H9 (cell line): ENCODE measurements at regions not wholly inside any gene's neighbourhood (a gene's known extent, or its start where the extent isn't known, plus 50 kb on each side); places are given as distances from the start of the nearest gene placed in this dataset.
"Not testable (repeated sequence)": the region's sequence is repeated elsewhere in the genome, so short reads cannot be mapped to it uniquely, and the experiment has no call there.

ENCODE experiments used
- DNase-seq: peaks from one replicate; pipeline ENCODE4 v3.0.0-alpha.2; 2017
- H2AFZ ChIP-seq: one replicate; pipeline ENCODE4 v1.6.1; 2013; ENCODE audit warnings: mild to moderate bottlenecking, low read length, control low read depth, moderate library complexity
- H2AK5ac ChIP-seq: 2 replicates; pipeline ENCODE4 v1.6.1; 2013; ENCODE audit warnings: low read length, control low read depth, mixed read lengths; ENCODE audit not compliant: insufficient read length
- H2BK120ac ChIP-seq: one replicate; pipeline ENCODE4 v1.6.1; 2013; ENCODE audit warnings: low read depth, mild to moderate bottlenecking, low read length, control low read depth, inconsistent platforms; ENCODE audit not compliant: poor library complexity, severe bottlenecking
- H2BK12ac ChIP-seq: 2 replicates; pipeline ENCODE4 v1.6.1; 2013; ENCODE audit warnings: low read length, control low read depth, mixed read lengths, low read depth; ENCODE audit not compliant: insufficient read length
- H2BK15ac ChIP-seq: 2 replicates; pipeline ENCODE4 v1.6.1; 2013; ENCODE audit warnings: low read depth, low read length, control low read depth
- H2BK20ac ChIP-seq: one replicate; pipeline ENCODE4 v1.6.1; 2013; ENCODE audit warnings: low read depth, mild to moderate bottlenecking, low read length, control low read depth, inconsistent platforms; ENCODE audit not compliant: poor library complexity, severe bottlenecking
- H2BK5ac ChIP-seq: 2 replicates; pipeline ENCODE4 v1.6.1; 2013; ENCODE audit warnings: low read length, control low read depth, mixed read lengths; ENCODE audit not compliant: insufficient read length
- H3K14ac ChIP-seq: 2 replicates; pipeline ENCODE4 v1.6.1; 2013; ENCODE audit warnings: low read length, control low read depth; ENCODE audit not compliant: insufficient read depth
- H3K18ac ChIP-seq: 2 replicates; pipeline ENCODE4 v1.6.1; 2013; ENCODE audit warnings: low read depth, mild to moderate bottlenecking, mixed read lengths, low read length, control low read depth; ENCODE audit not compliant: insufficient read length
- H3K23ac ChIP-seq: 2 replicates; pipeline ENCODE4 v1.6.1; 2013; ENCODE audit warnings: low read length, control low read depth, mixed read lengths, low read depth; ENCODE audit not compliant: insufficient read length
- H3K23me2 ChIP-seq: 2 replicates; pipeline ENCODE4 v1.6.1; 2013; ENCODE audit warnings: low read depth, mild to moderate bottlenecking, mixed read lengths, low read length, control low read depth; ENCODE audit not compliant: insufficient read length, poor library complexity, severe bottlenecking
- H3K27ac ChIP-seq: 2 replicates; pipeline ENCODE4 v1.5.1; 2013; ENCODE audit warnings: low read length, control low read depth, mixed read lengths, low read depth; ENCODE audit not compliant: insufficient read length
- H3K27me3 ChIP-seq: 2 replicates; pipeline ENCODE4 v1.6.1; 2013; ENCODE audit warnings: low read length, control low read depth, inconsistent platforms; ENCODE audit not compliant: insufficient read depth
- H3K4ac ChIP-seq: 2 replicates; pipeline ENCODE4 v1.6.1; 2013; ENCODE audit warnings: low read depth, mild to moderate bottlenecking, control low read depth, inconsistent platforms, low read length, moderate library complexity
- H3K4me1 ChIP-seq: 2 replicates; pipeline ENCODE4 v1.6.1; 2013; ENCODE audit warnings: low read length, control low read depth, inconsistent platforms; ENCODE audit not compliant: insufficient read depth
- H3K4me2 ChIP-seq: 2 replicates; pipeline ENCODE4 v1.6.1; 2013; ENCODE audit warnings: low read length, control low read depth, mixed read lengths; ENCODE audit not compliant: insufficient read length, insufficient read depth
- H3K56ac ChIP-seq: 2 replicates; pipeline ENCODE4 v1.6.1; 2013; ENCODE audit warnings: low read depth, mild to moderate bottlenecking, mixed read lengths, low read length, control low read depth; ENCODE audit not compliant: insufficient read length
- H3K79me1 ChIP-seq: 2 replicates; pipeline ENCODE4 v1.6.1; 2013; ENCODE audit warnings: low read depth, mild to moderate bottlenecking, moderate library complexity, low read length, control low read depth, inconsistent platforms; ENCODE audit not compliant: insufficient read depth, poor library complexity, severe bottlenecking
- H3K79me2 ChIP-seq: 2 replicates; pipeline ENCODE4 v1.6.1; 2013; ENCODE audit warnings: low read length, control low read depth, inconsistent platforms; ENCODE audit not compliant: insufficient read depth
- H3K9ac ChIP-seq: 2 replicates; pipeline ENCODE4 v1.6.1; 2013; ENCODE audit warnings: low read length, control low read depth, mixed read lengths; ENCODE audit not compliant: insufficient read length; ENCODE audit errors: extremely low read depth
- H3K9me3 ChIP-seq: one replicate; pipeline ENCODE4 v1.6.1; 2013; ENCODE audit warnings: low read depth, low read length, inconsistent platforms; ENCODE audit not compliant: control insufficient read depth
- H3T11ph ChIP-seq: one replicate; pipeline ENCODE4 v1.6.1; 2013; ENCODE audit warnings: mild to moderate bottlenecking, low read length, control low read depth, inconsistent platforms
- H4K20me1 ChIP-seq: one replicate; pipeline ENCODE4 v1.6.1; 2013; ENCODE audit not compliant: control insufficient read depth, insufficient read length, insufficient read depth
- H4K5ac ChIP-seq: 2 replicates; pipeline ENCODE4 v1.6.1; 2013; ENCODE audit warnings: low read depth, mild to moderate bottlenecking, mixed read lengths, low read length, control low read depth; ENCODE audit not compliant: insufficient read length
- H4K8ac ChIP-seq: replicated peaks from 2 replicates; pipeline ENCODE4 v1.6.1; 2013; ENCODE audit warnings: low read length, control low read depth, mixed read lengths, low read depth; ENCODE audit not compliant: insufficient read length
- H4K91ac ChIP-seq: 2 replicates; pipeline ENCODE4 v1.6.1; 2013; ENCODE audit warnings: low read depth, mild to moderate bottlenecking, moderate library complexity, mixed read lengths, low read length, control low read depth; ENCODE audit not compliant: insufficient read length
- H3K27ac Mint-ChIP-seq, 3 experiments: 2 replicates in 2 of 3; 3 replicates in 1 of 3; pipeline ENCODE4 v1.8.0; 2020 to 2021; ENCODE audit warnings: mixed read lengths in 3 of 3, mild to moderate bottlenecking in 1 of 3, moderate library complexity in 1 of 3
- H3K27me3 Mint-ChIP-seq: 2 replicates; pipeline ENCODE4 v1.8.0; 2021; ENCODE audit warnings: low read depth, mild to moderate bottlenecking, moderate library complexity, mixed read lengths
- H3K36me3 Mint-ChIP-seq, 3 experiments: 2 replicates in 2 of 3; 3 replicates in 1 of 3; pipeline ENCODE4 v1.8.0; 2020 to 2021; ENCODE audit warnings: low read depth in 3 of 3, mixed read lengths in 3 of 3; ENCODE audit not compliant: insufficient read depth in 1 of 3
- H3K4me1 Mint-ChIP-seq, 2 experiments: 2 replicates each; pipeline ENCODE4 v1.8.0; 2020; ENCODE audit warnings: mixed read lengths in 2 of 2
- H3K4me3 Mint-ChIP-seq, 2 experiments: 2 replicates in 1 of 2; 3 replicates in 1 of 2; pipeline ENCODE4 v1.8.0; 2020 to 2021; ENCODE audit warnings: mild to moderate bottlenecking in 2 of 2, mixed read lengths in 2 of 2, moderate library complexity in 1 of 2
- H3K9me3 Mint-ChIP-seq, 2 experiments: 2 replicates in 1 of 2; 3 replicates in 1 of 2; pipeline ENCODE4 v1.8.0; 2020; ENCODE audit warnings: mild to moderate bottlenecking in 2 of 2, mixed read lengths in 2 of 2, moderate library complexity in 1 of 2
- WGBS: extraction: QIAGEN DNeasy Blood & Tissue Kit; methylation state at CpG from one replicate; pipeline ENCODE4 v1.1.7; 2013; ENCODE audit warnings: missing lambda C conversion rate, low lambda C conversion rate, mixed read lengths; ENCODE audit not compliant: insufficient read length; ENCODE audit errors: extremely low coverage; 5-methylcytosine and 5-hydroxymethylcytosine counted together
- TF ChIP-seq, protein P1 (sequence below): fragments of 200-600 bp; sonication (generic); conservative IDR thresholded peaks from 3 replicates; pipeline ENCODE4 v1.8.0; 2021; ENCODE audit warnings: antibody characterized with exemption, mild to moderate bottlenecking

GRCh38 chr2:91839904-91840868 is 3031.0 kb upstream of the TEKT4 start:
- Histone ChIP-seq H3K56ac (no peak overlapping the region), H3K23me2 (no peaks in the 10 kb centered on the region), H3K27me3 (no peaks in the 10 kb centered on the region), H3K14ac (no peak overlapping the region), H2BK20ac (no peak overlapping the region), H3K79me1 (no peaks in the 10 kb centered on the region), H2BK15ac (no peak overlapping the region), H3T11ph (no peak overlapping the region), H4K5ac (no peak overlapping the region), H3K18ac (no peak overlapping the region), H2AK5ac (no peak overlapping the region), H4K20me1 (no peaks in the 10 kb centered on the region), H3K9ac (no peak overlapping the region), H3K4ac (no peak overlapping the region), H4K8ac (no peak overlapping the region), H3K4me1 (no peaks in the 10 kb centered on the region), H2BK12ac (no peak overlapping the region), H2AFZ (no peak overlapping the region), H3K9me3 (peaks cover 13% of the 10 kb centered on the region), H3K23ac (no peak overlapping the region), H4K91ac (no peak overlapping the region), H2BK5ac (no peak overlapping the region), H2BK120ac (no peak overlapping the region), H3K4me2 (no peak overlapping the region), H3K27ac (no peak overlapping the region), H3K79me2 (no peaks in the 10 kb centered on the region)
- H3K36me3 Mint-ChIP-seq, result peaks cover 0 to 9% (median 0%) of the 10 kb centered on the region in 3 experiments; a peak in 3 of 7 replicates
- DNase-seq, result no peak
- TF ChIP-seq, protein P1, sequence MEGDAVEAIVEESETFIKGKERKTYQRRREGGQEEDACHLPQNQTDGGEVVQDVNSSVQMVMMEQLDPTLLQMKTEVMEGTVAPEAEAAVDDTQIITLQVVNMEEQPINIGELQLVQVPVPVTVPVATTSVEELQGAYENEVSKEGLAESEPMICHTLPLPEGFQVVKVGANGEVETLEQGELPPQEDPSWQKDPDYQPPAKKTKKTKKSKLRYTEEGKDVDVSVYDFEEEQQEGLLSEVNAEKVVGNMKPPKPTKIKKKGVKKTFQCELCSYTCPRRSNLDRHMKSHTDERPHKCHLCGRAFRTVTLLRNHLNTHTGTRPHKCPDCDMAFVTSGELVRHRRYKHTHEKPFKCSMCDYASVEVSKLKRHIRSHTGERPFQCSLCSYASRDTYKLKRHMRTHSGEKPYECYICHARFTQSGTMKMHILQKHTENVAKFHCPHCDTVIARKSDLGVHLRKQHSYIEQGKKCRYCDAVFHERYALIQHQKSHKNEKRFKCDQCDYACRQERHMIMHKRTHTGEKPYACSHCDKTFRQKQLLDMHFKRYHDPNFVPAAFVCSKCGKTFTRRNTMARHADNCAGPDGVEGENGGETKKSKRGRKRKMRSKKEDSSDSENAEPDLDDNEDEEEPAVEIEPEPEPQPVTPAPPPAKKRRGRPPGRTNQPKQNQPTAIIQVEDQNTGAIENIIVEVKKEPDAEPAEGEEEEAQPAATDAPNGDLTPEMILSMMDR, result no peak
- H3K4me3 Mint-ChIP-seq, result no peak overlapping the region
- peaks cover 6% of the 10 kb centered on the region for H3K27me3 Mint-ChIP-seq
- no peaks in the 10 kb centered on the region for H3K4me1 Mint-ChIP-seq
- H3K27ac Mint-ChIP-seq, result no peak overlapping the region
- WGBS, result no CpG with 5 or more reads among the region's 62 CpGs
- H3K9me3 Mint-ChIP-seq, result peaks cover 40 to 48% of the 10 kb centered on the region in 2 experiments

- H3K27ac Mint-ChIP-seq, H3K79me2 ChIP-seq, H3K4me3 Mint-ChIP-seq, H2AK5ac ChIP-seq, H2BK20ac ChIP-seq, DNase-seq, H3K4me2 ChIP-seq, H3K4me1 Mint-ChIP-seq, H2BK15ac ChIP-seq, H3T11ph ChIP-seq, H3K23ac ChIP-seq, H2AFZ ChIP-seq, H4K91ac ChIP-seq, H3K27ac ChIP-seq, H3K27me3 ChIP-seq, H3K14ac ChIP-seq, H3K79me1 ChIP-seq, H3K27me3 Mint-ChIP-seq, H3K56ac ChIP-seq, H4K5ac ChIP-seq, H3K4me1 ChIP-seq, H2BK120ac ChIP-seq, H3K23me2 ChIP-seq, H3K18ac ChIP-seq, H3K9ac ChIP-seq, H4K8ac ChIP-seq, H4K20me1 ChIP-seq, H2BK5ac ChIP-seq, H2BK12ac ChIP-seq, H3K4ac ChIP-seq: not testable (repeated sequence)
- peaks cover 19% of the 10 kb centered on the region for H3K9me3 ChIP-seq
- WGBS, result no CpG with 5 or more reads among the region's 12 CpGs
- Mint-ChIP-seq H3K9me3 (peaks cover 59 to 68% of the 10 kb centered on the region in 2 experiments), H3K36me3 (peaks cover 0 to 13% (median 4%) of the 10 kb centered on the region in 3 experiments; a peak in 4 of 7 replicates)
Observed at GRCh38 chr2:91842264-91842663, 3029.0 kb upstream of the TEKT4 start.
